ENCODE measurements at regions not wholly inside any gene's neighbourhood (a gene's known extent, or its start where the extent isn't known, plus 50 kb on each side); places are given as distances from the start of the nearest gene placed in this dataset.

GRCh38 chr2:167790189-167790588, 457.2 kb downstream of the STK39 start:
- no peak for TF ChIP-seq CTCF (IDR thresholded peaks at IDR 0.05)
- TF ChIP-seq POLR2A (IDR thresholded peaks at IDR 0.05) = no peak
- TF ChIP-seq POLR2AphosphoS5 (IDR thresholded peaks at IDR 0.05) = no peak

All from transverse colon (tissue), 4 donors.